HG03103 (cell line): ENCODE measurements at regions not wholly inside any gene's neighbourhood (a gene's known extent, or its start where the extent isn't known, plus 50 kb on each side); places are given as distances from the start of the nearest gene placed in this dataset.

Source experiments
- ATAC-seq: cut with Tn5 transposase; IDR thresholded peaks from one replicate; pipeline ENCODE4 v1.9.1; 2021; ENCODE audit warnings: low read depth; ENCODE audit not compliant: unreplicated experiment

DNA sequence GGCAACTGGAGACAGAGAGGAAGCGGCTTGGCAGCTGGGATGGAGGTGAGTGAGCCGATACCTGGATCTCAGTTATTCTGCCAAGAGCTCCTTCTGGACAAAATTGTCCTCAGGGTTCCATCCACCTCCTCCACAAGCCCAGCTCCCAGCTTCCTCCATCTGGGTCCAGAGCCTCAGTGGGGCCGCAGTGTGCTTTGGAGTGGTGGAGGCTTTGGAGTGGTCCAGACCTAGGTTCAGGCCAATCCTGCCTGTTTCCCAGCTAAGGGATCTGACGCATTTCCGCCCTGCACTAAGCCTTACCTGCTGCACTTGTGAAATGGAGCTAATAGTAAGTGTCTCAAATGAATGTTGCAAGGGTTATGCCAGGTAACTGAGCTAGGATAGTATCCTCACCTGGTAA is 355.7 kb upstream of the SHH start:
- no peak for ATAC-seq

DNA sequence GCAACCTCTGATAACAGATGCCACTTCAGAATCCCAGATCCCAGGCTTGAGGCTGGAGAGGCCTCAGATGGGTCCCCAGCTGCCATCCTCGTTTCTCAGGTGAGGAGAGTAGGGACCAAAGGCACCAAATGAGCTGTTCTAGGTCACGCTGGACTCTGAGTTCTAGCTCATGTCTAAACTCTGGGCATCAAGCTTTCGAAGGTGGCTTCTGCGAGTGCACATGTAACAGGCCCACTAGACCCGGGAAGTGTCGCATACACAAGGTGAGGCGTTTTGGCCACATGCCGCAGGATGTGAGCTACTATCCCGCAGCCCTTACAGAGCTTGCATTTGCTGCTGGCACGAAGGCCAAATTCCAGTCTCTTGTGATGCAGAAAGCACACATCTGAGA is 355.1 kb upstream of the SHH start:
- ATAC-seq: no peak

DNA sequence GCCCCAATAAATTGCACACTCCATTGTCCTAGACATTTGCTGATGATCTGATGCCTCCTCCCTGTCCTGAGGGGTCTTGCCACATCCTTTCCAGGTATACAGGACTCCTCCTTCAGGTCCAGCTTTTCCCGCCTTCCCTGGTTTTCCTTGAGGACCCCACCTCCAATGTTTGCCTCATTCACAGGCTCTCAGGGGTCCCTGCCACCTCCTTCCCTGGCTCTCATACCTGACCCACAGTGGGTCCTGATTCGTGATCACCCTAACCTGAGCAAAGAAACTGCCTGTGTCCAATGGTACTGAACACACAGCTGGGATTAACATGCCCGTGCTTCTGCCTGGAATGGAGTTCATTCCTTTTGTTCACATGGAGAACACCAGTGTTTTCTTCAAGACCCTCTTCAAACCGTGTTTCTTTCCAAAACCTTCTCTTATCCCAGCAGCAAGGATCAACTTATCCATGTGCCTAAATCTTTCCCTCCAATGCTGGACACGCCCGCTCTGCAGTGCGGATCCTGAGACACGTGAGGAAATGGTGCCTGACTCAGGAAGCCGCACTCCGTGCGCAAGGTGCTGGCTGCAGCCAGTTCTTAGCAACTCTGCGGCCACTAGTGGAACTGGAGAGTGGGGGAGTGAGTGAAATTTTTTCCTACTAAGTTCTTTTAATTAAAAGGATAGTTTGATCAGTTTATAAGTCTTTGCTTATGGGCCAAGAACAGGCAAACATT is 354.6 kb upstream of the SHH start:
- ATAC-seq: no peak

DNA sequence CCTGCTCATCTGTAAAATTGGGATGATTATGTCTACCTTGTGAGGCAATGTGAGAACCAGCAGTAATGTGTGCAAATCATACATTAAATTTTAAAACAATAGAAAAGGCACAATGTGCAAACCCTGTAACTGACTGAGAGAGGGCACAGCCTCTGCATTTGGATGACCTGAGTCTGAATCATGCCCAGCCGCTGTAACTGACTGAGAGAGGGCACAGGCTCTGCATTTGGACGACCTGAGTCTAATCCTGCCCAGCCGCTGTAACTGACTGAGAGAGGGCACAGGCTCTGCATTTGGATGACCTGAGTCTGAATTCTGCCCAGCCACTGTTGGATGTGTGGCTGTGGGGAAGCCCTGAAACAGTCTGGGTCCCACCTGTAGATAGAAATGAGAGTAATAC is 351.5 kb upstream of the SHH start:
- no peak for ATAC-seq

DNA sequence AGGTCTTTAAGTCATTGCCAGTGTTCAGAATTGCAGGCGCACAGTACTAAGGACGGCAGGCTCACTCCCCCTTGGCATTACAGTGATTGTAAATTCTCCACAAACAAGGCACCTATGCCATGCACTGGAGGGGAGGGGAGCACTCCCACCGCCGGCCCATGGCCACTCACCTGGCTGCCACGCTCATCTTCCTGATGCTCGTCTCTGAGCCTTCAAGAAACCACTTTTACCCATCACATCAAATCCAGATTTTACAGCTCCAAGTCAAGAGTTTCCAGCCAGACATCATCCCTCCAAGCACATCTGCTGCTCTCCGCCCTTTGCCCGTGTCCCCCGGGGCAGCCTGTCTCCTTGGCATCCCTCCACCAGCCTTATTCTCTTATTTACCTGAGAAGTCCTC is 350.2 kb upstream of the SHH start:
- ATAC-seq: no peak

DNA sequence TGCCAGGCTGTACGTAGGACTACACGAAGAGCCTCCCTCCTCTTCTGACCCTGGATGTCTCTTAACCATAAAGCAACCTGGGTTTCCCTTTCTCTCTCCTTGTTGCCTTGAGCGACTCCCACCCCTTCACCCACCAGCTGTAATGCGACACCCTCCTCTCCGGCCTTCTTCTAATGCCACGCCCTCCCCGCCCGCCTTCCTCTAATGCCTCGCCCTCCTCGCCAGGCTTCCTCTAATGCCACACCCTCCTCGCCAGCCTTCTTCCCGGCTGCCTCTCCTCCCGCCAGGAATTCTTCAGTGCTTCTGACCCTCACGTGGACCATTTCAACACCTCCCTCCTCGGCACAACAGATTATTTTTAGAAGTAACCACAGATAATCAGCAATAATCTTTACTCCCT is 348.5 kb upstream of the SHH start:
- no peak for ATAC-seq

DNA sequence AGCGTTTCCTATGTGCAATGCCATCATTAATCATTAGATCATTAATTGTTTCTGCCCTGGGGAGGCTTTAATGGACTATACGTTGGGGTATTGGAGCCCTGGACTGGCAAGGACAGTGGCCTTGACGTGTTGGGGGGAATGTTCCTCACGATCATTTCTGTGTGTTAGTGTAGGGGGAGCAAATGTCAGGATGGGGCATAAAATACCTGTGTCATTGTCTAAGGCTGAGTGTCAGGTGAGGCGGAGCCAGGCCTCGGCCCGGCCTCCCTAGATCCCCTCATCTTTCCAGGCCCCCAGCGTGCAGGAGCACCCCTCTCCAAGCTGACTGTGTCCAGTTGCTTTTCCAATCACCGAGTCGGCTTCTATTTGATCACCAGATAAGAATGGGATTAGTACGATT is 346.4 kb upstream of the SHH start:
- ATAC-seq: no peak

DNA sequence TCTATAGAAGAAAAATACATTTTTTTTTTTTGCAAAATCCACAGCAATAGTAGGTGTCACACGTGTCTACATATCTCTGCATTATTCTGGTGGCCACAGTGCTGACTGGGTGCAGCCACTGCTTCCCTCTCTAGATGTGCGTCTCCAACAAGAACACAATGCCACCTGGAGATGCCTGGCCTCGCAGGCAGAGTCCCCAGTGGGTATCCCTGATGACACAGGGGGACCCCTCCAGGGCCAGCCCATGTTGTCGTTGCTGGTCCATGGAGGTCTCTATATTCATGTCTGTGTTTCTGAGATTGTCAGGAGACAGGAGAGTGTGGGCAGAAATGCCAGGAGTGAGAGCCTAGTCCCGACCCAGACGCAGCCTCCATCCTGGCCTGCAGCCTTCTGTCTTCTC is 345.9 kb upstream of the SHH start:
- no peak for ATAC-seq

DNA sequence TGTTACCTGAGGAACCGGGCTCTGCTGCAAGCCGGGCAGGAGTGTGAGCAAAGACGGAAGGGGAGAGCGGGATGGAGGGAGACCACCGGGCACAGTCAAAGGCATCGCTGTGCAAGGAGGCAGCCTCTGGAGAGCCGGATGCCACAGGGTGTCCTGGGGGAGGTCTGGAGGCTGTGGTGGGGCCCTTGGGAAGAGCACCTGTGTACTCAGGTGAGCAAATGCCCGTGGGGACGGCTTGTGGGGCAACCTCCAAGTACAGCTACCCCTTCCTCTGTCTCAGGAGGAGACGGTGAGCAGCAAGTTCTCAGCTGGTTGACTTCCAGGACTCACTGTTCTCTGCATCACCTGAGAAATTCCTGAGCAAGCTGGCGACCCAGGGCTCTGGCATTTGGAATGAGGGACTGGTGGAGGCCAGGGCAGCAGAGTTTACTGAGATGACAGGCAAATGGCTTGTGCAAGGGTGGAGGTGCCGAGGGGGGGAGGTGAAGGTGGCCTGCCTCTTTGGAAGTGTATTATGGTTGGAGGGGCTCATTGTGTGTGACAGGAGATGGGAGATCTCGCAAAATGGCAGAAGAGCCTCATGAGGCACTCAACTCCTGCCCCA is 345.2 kb upstream of the SHH start:
- no peak for ATAC-seq

DNA sequence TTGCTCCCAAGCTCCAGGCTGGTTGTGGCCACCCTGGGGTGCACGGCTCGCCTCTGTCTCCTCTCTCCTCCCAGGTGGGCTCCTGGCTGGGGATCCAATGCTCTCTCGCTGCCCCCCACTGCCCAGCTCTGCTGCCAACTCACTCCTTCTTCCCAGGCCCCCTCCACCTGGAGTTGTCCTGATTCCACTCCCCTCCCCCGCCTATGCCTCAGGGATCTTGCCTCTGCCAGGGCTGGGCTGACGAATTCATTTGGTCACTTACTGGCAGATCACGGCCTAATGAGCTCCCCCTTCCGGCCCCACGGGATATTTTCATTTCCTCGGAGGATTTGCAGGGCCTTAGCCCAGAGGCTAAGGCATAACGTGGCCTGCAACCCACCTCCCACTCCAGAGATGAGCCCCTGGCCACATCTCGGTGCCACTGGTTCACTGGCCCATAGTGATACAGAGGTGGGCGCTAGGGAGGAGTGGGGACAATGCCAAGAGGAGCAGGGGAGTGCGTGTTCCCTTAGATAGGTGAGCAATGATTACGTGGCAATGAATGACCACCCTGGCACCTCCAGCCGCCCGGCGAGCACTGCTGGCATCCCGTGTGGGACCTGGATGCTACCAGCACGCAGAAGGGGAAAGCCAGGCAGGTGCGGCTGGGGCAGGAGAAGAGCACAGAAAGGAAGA is 344.6 kb upstream of the SHH start:
- ATAC-seq: no peak

DNA sequence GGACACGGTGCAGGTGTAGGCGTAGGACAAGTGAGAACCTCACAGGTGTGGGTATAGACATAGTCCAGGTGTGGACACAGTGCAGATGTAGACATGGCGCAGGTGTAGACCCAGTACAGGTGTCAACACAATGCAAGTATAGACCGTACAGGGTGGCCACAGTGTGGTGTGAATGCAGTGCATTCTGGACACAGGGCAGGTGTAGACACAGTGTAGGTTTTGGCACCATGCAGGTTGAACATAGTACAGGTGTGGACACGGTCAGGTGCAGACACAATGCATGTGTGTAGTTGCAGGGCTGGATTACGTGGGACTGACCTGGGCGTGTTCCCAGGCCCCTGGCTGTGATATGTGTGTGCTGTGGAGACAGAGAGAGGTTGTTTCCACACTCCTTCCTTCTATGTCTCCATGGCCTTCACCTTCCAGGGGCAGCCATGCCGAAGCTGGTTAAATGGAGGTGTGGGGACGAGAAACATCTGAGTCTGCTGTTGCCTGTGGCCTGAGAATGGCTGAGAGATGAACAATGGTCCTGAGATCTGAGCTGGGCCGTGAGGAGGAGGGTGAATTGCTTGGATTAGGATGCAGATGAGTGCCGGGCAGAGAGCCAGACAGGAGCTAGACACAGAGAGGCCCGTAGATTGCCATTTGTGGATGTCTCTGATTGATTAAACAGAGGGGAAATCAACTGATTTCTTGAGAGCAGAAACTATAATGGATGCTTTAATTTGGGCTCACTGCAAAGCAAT is 343.9 kb upstream of the SHH start:
- no peak for ATAC-seq

DNA sequence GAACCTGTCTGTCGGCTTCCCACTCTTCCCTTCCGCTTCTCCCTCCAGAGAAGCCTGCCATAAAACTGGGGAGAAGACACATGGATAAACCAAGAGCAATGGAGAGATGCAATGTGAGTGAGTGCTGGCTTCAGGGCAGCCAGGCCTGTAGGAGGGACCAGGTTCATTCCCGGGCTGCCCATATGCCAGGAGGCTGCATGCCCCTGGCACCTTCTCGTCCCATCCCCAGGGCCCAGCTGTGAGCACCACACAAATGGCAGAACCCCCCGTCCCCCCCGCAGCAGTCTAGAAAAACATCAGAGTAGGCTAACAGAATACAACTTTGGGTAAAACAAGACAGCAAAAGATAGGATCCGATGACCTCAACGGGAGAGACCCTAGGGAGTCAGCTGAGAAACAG is 341.3 kb upstream of the SHH start:
- ATAC-seq: no peak

DNA sequence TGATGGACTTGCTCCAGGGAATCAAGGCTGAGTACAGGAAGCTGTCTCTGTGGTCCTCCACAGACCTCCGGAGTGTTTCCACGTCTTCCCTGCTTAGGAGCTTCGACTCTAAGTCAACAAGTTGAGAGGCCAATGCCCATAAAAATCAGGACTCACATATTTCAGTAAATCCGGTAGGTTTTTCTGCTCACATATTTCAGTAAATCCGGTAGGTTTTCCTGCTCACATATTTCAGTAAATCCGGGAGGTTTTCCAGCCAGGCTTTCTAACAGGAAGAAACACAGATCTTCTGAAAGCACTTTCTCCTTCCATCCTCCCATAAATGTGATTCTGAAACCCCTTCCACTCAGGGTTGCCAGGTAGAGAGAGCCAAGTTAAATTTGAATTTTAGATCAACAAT is 340.1 kb upstream of the SHH start:
- no peak for ATAC-seq

DNA sequence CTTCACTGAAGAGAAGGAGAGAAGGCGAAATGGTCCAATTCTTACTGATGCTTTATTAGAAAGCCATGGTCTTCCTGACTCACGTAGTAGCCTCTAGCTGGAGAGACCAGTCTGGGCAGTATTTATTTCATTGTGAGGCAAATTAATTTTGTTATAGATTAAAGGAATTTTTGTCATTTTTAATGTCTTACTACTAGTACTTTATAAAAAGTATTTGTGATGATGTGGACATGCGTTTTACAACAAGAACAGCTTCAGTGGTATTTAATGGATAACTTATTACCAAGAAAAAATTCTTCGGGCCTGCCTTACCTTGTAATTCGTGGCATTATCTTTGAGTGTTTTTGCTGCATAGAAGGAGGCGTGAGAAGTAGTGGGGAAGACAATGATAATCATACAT is 339.4 kb upstream of the SHH start:
- ATAC-seq: no peak

DNA sequence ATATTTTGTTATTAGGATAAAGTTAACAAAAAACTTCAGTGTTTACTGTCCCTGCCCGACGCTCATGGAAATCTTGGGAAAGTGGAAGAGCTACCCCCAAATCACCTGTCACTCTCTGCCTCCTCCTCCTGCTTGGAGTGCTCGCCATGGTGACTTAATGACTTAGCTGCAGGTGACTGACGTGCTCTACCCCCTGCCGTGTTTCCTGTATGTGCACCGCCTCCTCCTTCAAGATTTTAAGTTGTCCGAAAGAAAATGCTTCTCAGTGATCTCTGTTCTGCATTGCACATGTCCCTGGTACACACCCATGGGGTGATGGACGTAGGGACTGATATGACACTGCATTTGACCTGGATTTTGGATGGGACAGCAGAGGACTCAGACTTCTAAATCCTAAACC is 338.8 kb upstream of the SHH start:
- no peak for ATAC-seq

DNA sequence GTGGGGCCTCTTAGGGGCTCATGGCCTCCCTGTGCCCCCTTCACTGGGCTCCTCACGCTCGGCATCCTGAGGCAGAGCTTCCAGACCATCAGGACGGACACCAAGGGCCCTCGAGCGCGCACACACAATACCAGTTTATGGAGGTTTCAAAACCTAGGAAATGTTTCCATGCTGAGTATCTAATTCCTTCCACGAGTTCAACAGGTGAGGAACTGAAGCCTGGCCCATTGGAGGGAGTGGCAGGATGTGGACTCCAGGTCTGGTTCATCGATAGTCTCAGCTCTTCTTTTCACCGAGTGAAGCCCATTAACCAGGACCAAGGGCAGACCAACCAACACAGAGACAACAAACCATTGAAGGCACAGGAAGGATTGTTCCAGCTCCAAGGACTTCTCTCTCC is 336.7 kb upstream of the SHH start:
- ATAC-seq: no peak

DNA sequence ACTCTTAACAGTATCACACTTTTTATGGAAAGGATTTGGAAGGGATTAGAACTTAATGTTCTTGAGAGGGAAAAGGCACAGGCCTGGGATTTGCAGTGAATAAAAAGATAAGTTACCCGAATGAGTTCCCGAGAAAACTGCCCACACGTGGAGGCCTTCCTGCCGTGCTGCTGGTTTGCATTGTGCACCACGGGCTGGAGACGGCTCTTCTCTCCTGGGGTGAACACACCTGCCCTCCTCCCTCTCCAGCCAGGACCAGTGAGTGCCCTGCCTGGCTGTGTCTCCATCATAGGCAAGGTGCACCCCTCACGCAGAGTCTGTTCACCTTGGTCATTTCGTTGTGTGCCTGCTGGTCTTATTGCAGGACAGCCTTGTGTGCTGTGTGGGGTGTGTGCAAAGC is 336.3 kb upstream of the SHH start:
- no peak for ATAC-seq

DNA sequence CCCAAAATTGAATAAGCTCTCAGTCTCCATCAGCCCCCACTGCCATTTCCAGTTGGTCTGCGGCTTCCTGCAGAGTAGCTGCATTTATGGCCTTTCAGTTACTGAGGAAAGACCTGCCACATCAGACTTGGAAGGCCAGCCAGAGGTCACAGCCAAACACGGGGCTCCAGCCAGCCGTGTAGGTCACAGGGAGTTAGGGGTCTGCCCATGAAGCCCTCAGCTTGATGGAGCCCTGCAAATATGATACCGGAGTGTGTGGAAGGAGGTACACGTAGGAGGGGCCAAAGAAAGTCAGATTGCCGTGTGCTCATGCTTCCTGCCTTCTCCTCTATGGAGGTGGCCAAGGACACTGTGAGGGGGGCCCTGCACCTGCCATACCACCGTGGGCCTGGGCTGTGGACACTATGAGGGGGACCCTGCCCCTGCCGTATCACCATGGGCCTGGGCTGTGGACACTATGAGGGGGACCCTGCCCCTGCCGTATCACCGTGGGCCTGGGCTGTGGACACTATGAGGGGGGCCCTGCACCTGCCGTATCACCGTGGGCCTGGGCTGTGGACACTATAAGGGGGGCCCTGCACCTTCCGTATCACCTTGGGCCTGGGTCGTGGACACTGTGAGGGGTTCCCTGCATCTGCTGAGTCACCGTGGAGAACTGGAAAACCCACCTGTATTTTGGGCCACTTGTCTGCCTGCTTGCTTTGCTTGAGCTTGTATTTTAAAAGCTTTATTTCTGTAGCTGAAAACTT is 335.7 kb upstream of the SHH start:
- ATAC-seq: no peak

DNA sequence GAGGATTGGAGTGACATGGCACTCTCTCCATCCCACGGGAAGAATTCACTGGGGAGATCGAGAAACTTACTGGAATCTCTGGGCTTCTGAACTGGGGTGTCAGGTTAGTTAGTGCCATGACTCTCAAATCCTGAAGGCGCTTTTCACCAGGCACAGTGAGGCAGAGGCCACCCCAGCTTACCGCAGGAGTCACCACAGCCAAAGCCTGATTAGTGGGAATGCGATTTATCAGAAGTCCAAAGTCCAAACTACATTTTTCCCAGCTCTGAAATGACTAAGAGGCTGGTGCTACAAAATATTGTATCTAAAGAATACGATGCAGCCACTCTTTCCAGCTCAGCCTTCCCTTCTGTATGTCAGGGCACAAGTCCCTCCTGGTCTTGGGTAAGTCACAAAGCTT is 334.8 kb upstream of the SHH start:
- ATAC-seq: no peak

DNA sequence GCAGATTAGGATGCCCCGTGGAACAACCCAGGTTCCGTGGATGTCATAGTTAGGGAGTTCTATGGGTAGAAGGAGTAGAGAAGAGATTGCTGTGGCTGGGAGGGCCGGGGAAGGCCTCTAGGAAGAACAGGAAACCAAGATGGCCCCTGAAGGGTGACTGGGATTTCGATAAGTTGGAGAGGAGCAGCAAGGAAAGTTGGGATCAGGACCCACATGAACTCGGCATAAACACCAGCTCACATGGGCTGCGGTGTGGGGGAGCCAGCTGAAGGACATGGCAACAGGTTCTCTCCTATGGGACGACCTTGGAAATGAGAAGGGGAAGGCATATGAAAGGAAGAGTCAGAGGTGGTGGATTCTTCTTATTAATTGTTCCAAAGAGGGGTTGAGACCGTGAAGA is 333.7 kb upstream of the SHH start:
- no peak for ATAC-seq

DNA sequence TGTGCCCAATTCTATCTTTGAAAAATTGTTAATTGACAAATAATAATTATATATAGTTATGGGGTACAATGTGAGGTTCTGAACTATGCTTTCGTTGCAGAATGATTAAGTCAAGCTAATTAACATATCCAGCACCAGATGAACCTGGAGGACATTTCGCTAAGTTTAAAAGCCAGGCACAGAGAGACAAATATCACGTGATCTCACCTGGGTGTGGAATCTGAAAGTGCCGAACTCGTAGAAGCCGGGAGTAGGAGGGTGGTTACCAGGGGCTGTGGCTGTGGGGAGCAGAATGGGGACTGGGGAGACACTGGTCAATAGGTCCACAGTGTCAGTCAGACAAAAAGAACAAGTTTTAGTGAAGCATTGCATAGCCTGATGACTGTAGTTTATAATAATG is 332.9 kb upstream of the SHH start:
- ATAC-seq: no peak
